OCI-LY7 (cell line): ENCODE measurements at regions not wholly inside any gene's neighbourhood (a gene's known extent, or its start where the extent isn't known, plus 50 kb on each side); places are given as distances from the start of the nearest gene placed in this dataset.

Experiments used
- BruUV-seq: library from RNA; stranded (reverse); fragments of 400-500 nt; replicated peaks from 2 replicates; lab custom pipeline; 2021; lab: Mats Ljungman, UMichigan
- CTCF ChIA-PET: fragments of 300-600 bp; sonication (Branson Sonifier 250); formaldehyde crosslinking; loops from one replicate; lab custom pipeline; 2022; ENCODE audit warnings: antibody characterized with exemption; ENCODE audit not compliant: unreplicated experiment; lab: Charles Lee
- POLR2A ChIA-PET: fragments of 300-600 bp; sonication (Branson Sonifier 250); formaldehyde crosslinking; loops from one replicate; lab custom pipeline; 2022; ENCODE audit warnings: antibody characterized with exemption; lab: Charles Lee
- DNase-seq: peaks from one replicate; pipeline ENCODE4 v3.0.0-alpha.2; 2015; ENCODE audit warnings: low spot score
- H2AFZ ChIP-seq: fragments of 200-600 bp; sonication (generic), shearing (Covaris generic); 2 replicates; pipeline ENCODE4 v1.6.1; 2014; ENCODE audit warnings: mild to moderate bottlenecking, antibody characterized with exemption, low read length, moderate library complexity
- H3K27ac ChIP-seq: fragments of 200-600 bp; sonication (generic); 2 replicates; pipeline ENCODE4 v1.5.1; 2014; ENCODE audit warnings: mixed run types, low read depth, mild to moderate bottlenecking, moderate library complexity, low read length, inconsistent platforms; ENCODE audit not compliant: poor library complexity, severe bottlenecking
- H3K36me3 ChIP-seq: fragments of 200-600 bp; sonication (generic); 2 replicates; pipeline ENCODE4 v1.6.1; 2014; ENCODE audit warnings: mild to moderate bottlenecking, antibody characterized with exemption, low read length, moderate library complexity, mixed read lengths; ENCODE audit not compliant: insufficient read depth
- H3K4me1 ChIP-seq: fragments of 200-600 bp; sonication (generic); 2 replicates; pipeline ENCODE4 v1.5.1; 2014; ENCODE audit warnings: mild to moderate bottlenecking, low read length; ENCODE audit not compliant: insufficient read depth, poor library complexity, severe bottlenecking
- H3K4me2 ChIP-seq: fragments of 200-600 bp; sonication (generic); 2 replicates; pipeline ENCODE4 v1.6.1; 2014; ENCODE audit warnings: mild to moderate bottlenecking, low read length
- H3K4me3 ChIP-seq: fragments of 200-600 bp; sonication (generic); 2 replicates; pipeline ENCODE4 v1.5.1; 2014; ENCODE audit warnings: mild to moderate bottlenecking, low read depth, low read length; ENCODE audit not compliant: poor library complexity, severe bottlenecking
- H3K79me2 ChIP-seq: fragments of 200-600 bp; sonication (generic); 2 replicates; pipeline ENCODE4 v1.6.1; 2016; ENCODE audit warnings: low read depth, mild to moderate bottlenecking, low read length, moderate library complexity, mixed read lengths; ENCODE audit not compliant: insufficient read depth
- H3K9me2 ChIP-seq: fragments of 200-600 bp; sonication (generic); 2 replicates; pipeline ENCODE4 v1.6.1; 2016; ENCODE audit warnings: mild to moderate bottlenecking, low read length, mixed read lengths; ENCODE audit not compliant: insufficient read depth
- H3K9me3 ChIP-seq: fragments of 200-600 bp; sonication (generic); 2 replicates; pipeline ENCODE4 v1.6.1; 2014; ENCODE audit warnings: mild to moderate bottlenecking, mixed run types, low read length, mixed read lengths
- H4K20me1 ChIP-seq: fragments of 200-600 bp; sonication (generic); 2 replicates; pipeline ENCODE4 v1.6.1; 2014; ENCODE audit warnings: mild to moderate bottlenecking, antibody characterized with exemption, low read length, moderate library complexity, mixed read lengths; ENCODE audit not compliant: insufficient read depth
- EZH2phosphoT487 ChIP-seq: fragments of 200-600 bp; sonication (generic); IDR thresholded peaks from 2 replicates; pipeline ENCODE4 v1.6.1; 2018; ENCODE audit warnings: low read depth, borderline replicate concordance, mild to moderate bottlenecking, mixed run types, antibody characterized with exemption, low read length, moderate library complexity, mixed read lengths
- intact Hi-C: fragments of 100-400 bp; cut with micrococcal nuclease; formaldehyde crosslinking; loops from one replicate; pipeline ENCODE4 v1.10.0; 2022; ENCODE audit not compliant: unreplicated experiment
- TF ChIP-seq, protein P1 (sequence below): fragments of 200-600 bp; sonication (generic); conservative IDR thresholded peaks from 2 replicates; pipeline ENCODE4 v1.5.1; 2014; ENCODE audit warnings: mild to moderate bottlenecking, antibody characterized with exemption, low read length, moderate library complexity, mixed read lengths

DNA sequence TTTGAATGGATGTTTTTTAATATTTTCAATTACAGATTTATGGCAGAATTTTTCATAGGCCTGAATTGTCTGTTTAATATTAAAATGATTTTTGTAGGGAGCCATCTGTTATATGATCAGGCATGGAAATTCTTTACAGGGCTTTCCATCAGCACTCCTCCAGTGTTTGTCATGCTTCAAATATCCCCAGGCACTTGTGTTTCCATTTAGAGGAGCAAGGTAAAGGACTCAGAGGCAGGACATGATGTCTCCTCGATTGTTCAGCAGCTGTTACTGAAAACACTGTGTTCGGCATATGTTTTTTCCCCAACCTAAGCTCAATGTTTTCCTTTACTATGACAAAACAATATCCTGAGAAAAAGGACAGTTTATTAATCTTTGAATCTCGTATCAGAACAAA, 172.3 kb upstream of the RFX3 start:
- no peak overlapping the region for H3K27ac ChIP-seq
- H3K4me3 ChIP-seq, result no peak overlapping the region
- H3K9me3 ChIP-seq, result no peaks in the 10 kb centered on the region
- no peaks in the 10 kb centered on the region for H4K20me1 ChIP-seq
- ChIA-PET POLR2A (interaction anchor here (0.6 to 1.0 kb wide), 5 partner anchors 9 to 1316 kb away, joined by 3 to 6 read pairs (median 3); no protein-coding TSS in a partner anchor), CTCF (no interaction called here)
- DNase-seq, result no peak
- no peak overlapping the region for H3K4me2 ChIP-seq
- H2AFZ ChIP-seq, result no peak overlapping the region
- BruUV-seq, result no TSS peak
- no peaks in the 10 kb centered on the region for H3K4me1 ChIP-seq
- intact Hi-C loops, result no loop called here
- H3K36me3 ChIP-seq, result no peaks in the 10 kb centered on the region
- H3K9me2 ChIP-seq, result no peaks in the 10 kb centered on the region
- no peaks in the 10 kb centered on the region for H3K79me2 ChIP-seq
- TF ChIP-seq, protein P1, sequence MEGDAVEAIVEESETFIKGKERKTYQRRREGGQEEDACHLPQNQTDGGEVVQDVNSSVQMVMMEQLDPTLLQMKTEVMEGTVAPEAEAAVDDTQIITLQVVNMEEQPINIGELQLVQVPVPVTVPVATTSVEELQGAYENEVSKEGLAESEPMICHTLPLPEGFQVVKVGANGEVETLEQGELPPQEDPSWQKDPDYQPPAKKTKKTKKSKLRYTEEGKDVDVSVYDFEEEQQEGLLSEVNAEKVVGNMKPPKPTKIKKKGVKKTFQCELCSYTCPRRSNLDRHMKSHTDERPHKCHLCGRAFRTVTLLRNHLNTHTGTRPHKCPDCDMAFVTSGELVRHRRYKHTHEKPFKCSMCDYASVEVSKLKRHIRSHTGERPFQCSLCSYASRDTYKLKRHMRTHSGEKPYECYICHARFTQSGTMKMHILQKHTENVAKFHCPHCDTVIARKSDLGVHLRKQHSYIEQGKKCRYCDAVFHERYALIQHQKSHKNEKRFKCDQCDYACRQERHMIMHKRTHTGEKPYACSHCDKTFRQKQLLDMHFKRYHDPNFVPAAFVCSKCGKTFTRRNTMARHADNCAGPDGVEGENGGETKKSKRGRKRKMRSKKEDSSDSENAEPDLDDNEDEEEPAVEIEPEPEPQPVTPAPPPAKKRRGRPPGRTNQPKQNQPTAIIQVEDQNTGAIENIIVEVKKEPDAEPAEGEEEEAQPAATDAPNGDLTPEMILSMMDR, result no peak
- no peak for TF ChIP-seq EZH2phosphoT487

DNA sequence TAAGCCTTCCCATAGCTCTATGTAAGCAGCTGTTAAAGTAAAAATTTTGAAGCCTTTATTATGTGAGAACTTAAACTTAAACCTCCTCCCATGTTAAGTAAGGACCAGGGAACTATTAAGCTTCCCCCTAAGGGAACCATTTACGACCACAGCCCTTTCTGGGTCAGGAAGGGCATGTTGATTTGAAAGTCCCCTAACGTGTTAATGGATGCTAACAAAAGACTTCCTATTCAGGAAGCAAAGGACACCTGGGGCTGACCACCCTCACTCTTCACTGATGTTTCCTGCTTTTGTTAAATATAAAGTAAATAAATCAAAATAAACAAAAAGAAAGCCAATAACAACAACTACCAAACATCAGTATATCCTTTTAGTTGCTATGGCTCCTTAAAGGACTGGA, 170.6 kb upstream of the RFX3 start:
- Histone ChIP-seq H3K9me3 (no peaks in the 10 kb centered on the region), H3K4me1 (no peaks in the 10 kb centered on the region), H3K9me2 (no peaks in the 10 kb centered on the region), H3K4me2 (no peak overlapping the region), H3K36me3 (no peaks in the 10 kb centered on the region), H3K4me3 (no peak overlapping the region), H3K79me2 (no peaks in the 10 kb centered on the region), H4K20me1 (no peaks in the 10 kb centered on the region), H3K27ac (no peak overlapping the region), H2AFZ (no peak overlapping the region)
- ChIA-PET POLR2A (interaction anchor here (0.8 kb wide), 1 partner anchor 10 kb away, joined by 3 read pairs; no protein-coding TSS in a partner anchor), CTCF (no interaction called here)
- BruUV-seq, result no TSS peak
- TF ChIP-seq EZH2phosphoT487, result no peak
- TF ChIP-seq, protein P1, result no peak
- DNase-seq, result no peak
- intact Hi-C loops, result no loop called here

DNA sequence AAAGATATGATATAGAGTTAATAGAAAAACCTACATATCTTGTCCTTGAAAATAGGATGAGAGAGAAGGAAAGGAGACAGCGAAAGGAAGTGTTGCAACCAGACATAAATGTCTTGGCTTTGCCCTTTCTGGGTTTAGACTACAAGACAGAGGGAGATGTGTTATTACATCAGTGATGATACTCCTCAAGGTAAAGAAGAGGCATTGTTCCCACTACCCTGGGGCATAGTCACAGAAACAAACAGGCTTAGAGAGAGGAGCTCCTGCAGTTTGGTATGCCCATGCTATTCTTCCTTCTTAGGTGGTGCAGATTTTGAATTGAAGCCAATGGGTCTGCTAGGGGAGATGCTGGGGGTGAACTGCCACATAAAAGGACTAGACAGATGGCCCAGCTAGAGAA, 166.8 kb upstream of the RFX3 start:
- no peaks in the 10 kb centered on the region for H3K36me3 ChIP-seq
- H3K79me2 ChIP-seq, result no peaks in the 10 kb centered on the region
- ChIA-PET CTCF (no interaction called here), POLR2A (no interaction called here)
- no peak for DNase-seq
- no peaks in the 10 kb centered on the region for H3K9me2 ChIP-seq
- H3K27ac ChIP-seq, result no peak overlapping the region
- H3K4me2 ChIP-seq, result no peak overlapping the region
- no peak for TF ChIP-seq EZH2phosphoT487
- H3K4me3 ChIP-seq, result no peak overlapping the region
- H4K20me1 ChIP-seq, result no peaks in the 10 kb centered on the region
- H3K9me3 ChIP-seq, result no peaks in the 10 kb centered on the region
- intact Hi-C loops, result no loop called here
- H3K4me1 ChIP-seq, result no peaks in the 10 kb centered on the region
- H2AFZ ChIP-seq, result no peak overlapping the region
- no TSS peak for BruUV-seq
